ENCODE measurements at regions not wholly inside any gene's neighbourhood (a gene's known extent, or its start where the extent isn't known, plus 50 kb on each side); places are given as distances from the start of the nearest gene placed in this dataset.

- H3K79me2 ChIP-seq (ENCODE audit: insufficient read depth, low read length): no peaks in the 10 kb centered on the region
- H3K27me3 ChIP-seq (ENCODE audit: control insufficient read depth in 1 of 2, insufficient read depth in 2 of 2, low read length in 2 of 2): no peaks in the 10 kb centered on the region
- ChIA-PET CTCF (ENCODE audit: low intra/inter-chr PET ratio, low total read pairs) (no interaction called here), POLR2A (no interaction called here)
- in situ Hi-C loops (cut with HindIII; ENCODE audit: extremely low pct_ligation_motif_present, low pct_unique_long_range_greater_than_20kb) (no loop called here), intact Hi-C loops (cut with micrococcal nuclease; ENCODE audit: unreplicated experiment) (no loop called here)
- no peak for ATAC-seq
- H2AFZ ChIP-seq (ENCODE audit: low read length): no peak overlapping the region
- WGBS (ENCODE audit: low lambda C conversion rate): 0% methylated on average over 3 of the region's 3 CpGs
- H3K9me3 ChIP-seq (ENCODE audit: low read length): no peaks in the 10 kb centered on the region
- DNase-seq (ENCODE audit: low spot score): no peak
- no peak overlapping the region for H3K4me2 ChIP-seq (ENCODE audit: low read depth, low read length)
- FAIRE-seq: no peak
- no TSS peak for BruUV-seq (replicated peaks)
- H3K27ac ChIP-seq (ENCODE audit: extremely low read length, insufficient read depth, low read length): no peak overlapping the region
- H3K9ac ChIP-seq (ENCODE audit: insufficient read depth, low read depth, low read length): no peak overlapping the region
- no peak overlapping the region for H3K4me3 ChIP-seq (replicated peaks in 1 of 3; ENCODE audit: insufficient read depth in 1 of 3, low read depth in 2 of 3, low read length in 3 of 3)
- no peaks in the 10 kb centered on the region for H4K20me1 ChIP-seq (ENCODE audit: insufficient read depth, low read length)
- no peaks in the 10 kb centered on the region for H3K4me1 ChIP-seq (ENCODE audit: insufficient read depth, low read length)
- H3K36me3 ChIP-seq (replicated peaks in 1 of 2; ENCODE audit: control insufficient read depth in 1 of 2, insufficient read depth in 2 of 2, low read length in 2 of 2): no peaks in the 10 kb centered on the region
- TF ChIP-seq ZNF607 (CRISPR knock-in tag; IDR thresholded peaks at IDR 0.05; ENCODE audit: borderline replicate concordance) (no peak), NFE2L2 (IDR thresholded peaks at IDR 0.05; ENCODE audit: low read length) (no peak), ZFP41 (CRISPR knock-in tag; IDR thresholded peaks at IDR 0.05; ENCODE audit: borderline replicate concordance) (no peak), HNRNPL (IDR thresholded peaks at IDR 0.05; ENCODE audit: low read depth, low read length) (no peak), ESRRA (CRISPR knock-in tag; IDR thresholded peaks at IDR 0.05; ENCODE audit: low read depth) (no peak), SRF (IDR thresholded peaks at IDR 0.05; ENCODE audit: low read depth, low read length) (no peak), SMYD3 (CRISPR knock-in tag; IDR thresholded peaks at IDR 0.05) (no peak), ZFP36L1 (CRISPR knock-in tag; IDR thresholded peaks at IDR 0.05) (no peak), ZFP37 (CRISPR knock-in tag; IDR thresholded peaks at IDR 0.05; ENCODE audit: borderline replicate concordance) (no peak), TGIF2 (CRISPR knock-in tag; IDR thresholded peaks at IDR 0.05) (no peak), HOXA3 (CRISPR knock-in tag; IDR thresholded peaks at IDR 0.05) (no peak), SMC3 (IDR thresholded peaks at IDR 0.05; ENCODE audit: low read length) (no peak), GPN1 (CRISPR knock-in tag; IDR thresholded peaks at IDR 0.05; ENCODE audit: borderline replicate concordance) (no peak), ZNF562 (CRISPR knock-in tag; IDR thresholded peaks at IDR 0.05; ENCODE audit: borderline replicate concordance) (no peak), MTA3 (CRISPR knock-in tag; IDR thresholded peaks at IDR 0.05) (no peak), RFXAP (CRISPR knock-in tag; IDR thresholded peaks at IDR 0.05; ENCODE audit: borderline replicate concordance) (no peak)
- TF ChIP-seq, protein P1, sequence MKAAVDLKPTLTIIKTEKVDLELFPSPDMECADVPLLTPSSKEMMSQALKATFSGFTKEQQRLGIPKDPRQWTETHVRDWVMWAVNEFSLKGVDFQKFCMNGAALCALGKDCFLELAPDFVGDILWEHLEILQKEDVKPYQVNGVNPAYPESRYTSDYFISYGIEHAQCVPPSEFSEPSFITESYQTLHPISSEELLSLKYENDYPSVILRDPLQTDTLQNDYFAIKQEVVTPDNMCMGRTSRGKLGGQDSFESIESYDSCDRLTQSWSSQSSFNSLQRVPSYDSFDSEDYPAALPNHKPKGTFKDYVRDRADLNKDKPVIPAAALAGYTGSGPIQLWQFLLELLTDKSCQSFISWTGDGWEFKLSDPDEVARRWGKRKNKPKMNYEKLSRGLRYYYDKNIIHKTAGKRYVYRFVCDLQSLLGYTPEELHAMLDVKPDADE (CRISPR knock-in tag; IDR thresholded peaks at IDR 0.05): no peak
- TF ChIP-seq, protein P2, sequence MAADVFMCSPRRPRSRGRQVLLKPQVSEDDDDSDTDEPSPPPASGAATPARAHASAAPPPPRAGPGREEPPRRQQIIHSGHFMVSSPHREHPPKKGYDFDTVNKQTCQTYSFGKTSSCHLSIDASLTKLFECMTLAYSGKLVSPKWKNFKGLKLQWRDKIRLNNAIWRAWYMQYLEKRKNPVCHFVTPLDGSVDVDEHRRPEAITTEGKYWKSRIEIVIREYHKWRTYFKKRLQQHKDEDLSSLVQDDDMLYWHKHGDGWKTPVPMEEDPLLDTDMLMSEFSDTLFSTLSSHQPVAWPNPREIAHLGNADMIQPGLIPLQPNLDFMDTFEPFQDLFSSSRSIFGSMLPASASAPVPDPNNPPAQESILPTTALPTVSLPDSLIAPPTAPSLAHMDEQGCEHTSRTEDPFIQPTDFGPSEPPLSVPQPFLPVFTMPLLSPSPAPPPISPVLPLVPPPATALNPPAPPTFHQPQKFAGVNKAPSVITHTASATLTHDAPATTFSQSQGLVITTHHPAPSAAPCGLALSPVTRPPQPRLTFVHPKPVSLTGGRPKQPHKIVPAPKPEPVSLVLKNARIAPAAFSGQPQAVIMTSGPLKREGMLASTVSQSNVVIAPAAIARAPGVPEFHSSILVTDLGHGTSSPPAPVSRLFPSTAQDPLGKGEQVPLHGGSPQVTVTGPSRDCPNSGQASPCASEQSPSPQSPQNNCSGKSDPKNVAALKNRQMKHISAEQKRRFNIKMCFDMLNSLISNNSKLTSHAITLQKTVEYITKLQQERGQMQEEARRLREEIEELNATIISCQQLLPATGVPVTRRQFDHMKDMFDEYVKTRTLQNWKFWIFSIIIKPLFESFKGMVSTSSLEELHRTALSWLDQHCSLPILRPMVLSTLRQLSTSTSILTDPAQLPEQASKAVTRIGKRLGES (CRISPR knock-in tag; IDR thresholded peaks at IDR 0.05; ENCODE audit: borderline replicate concordance): no peak
Measured at GRCh38 chr4:126440297-126440696, 1125.5 kb downstream of the FAT4 start.
